ENCODE measurements at regions not wholly inside any gene's neighbourhood (a gene's known extent, or its start where the extent isn't known, plus 50 kb on each side); places are given as distances from the start of the nearest gene placed in this dataset.

GRCh38 chr9:108180541-108180940 is 675.2 kb downstream of the ACTL7B start:
- TF ChIP-seq, protein P1, sequence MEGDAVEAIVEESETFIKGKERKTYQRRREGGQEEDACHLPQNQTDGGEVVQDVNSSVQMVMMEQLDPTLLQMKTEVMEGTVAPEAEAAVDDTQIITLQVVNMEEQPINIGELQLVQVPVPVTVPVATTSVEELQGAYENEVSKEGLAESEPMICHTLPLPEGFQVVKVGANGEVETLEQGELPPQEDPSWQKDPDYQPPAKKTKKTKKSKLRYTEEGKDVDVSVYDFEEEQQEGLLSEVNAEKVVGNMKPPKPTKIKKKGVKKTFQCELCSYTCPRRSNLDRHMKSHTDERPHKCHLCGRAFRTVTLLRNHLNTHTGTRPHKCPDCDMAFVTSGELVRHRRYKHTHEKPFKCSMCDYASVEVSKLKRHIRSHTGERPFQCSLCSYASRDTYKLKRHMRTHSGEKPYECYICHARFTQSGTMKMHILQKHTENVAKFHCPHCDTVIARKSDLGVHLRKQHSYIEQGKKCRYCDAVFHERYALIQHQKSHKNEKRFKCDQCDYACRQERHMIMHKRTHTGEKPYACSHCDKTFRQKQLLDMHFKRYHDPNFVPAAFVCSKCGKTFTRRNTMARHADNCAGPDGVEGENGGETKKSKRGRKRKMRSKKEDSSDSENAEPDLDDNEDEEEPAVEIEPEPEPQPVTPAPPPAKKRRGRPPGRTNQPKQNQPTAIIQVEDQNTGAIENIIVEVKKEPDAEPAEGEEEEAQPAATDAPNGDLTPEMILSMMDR (IDR thresholded peaks at IDR 0.05): no peak
- WGBS (ENCODE audit: insufficient coverage): no CpG with 5 or more reads among the region's 1 CpG

GRCh38 chr9:108178318-108178717 is 677.5 kb downstream of the ACTL7B start:
- WGBS (ENCODE audit: insufficient coverage): no CpG with 5 or more reads among the region's 4 CpGs
- Histone ChIP-seq H4K20me1 (ENCODE audit: insufficient read depth, low read length) (no peaks in the 10 kb centered on the region), H3K27me3 (ENCODE audit: control insufficient read depth in 2 of 2, insufficient read depth in 2 of 2, low read length in 2 of 2) (no peaks in the 10 kb centered on the region), H3K27ac (ENCODE audit: low read depth in 1 of 2, low read length in 2 of 2) (no peak overlapping the region), H2AFZ (ENCODE audit: insufficient read depth, low read depth, low read length, poor library complexity, severe bottlenecking) (no peak overlapping the region), H3K36me3 (replicated peaks in 1 of 2; ENCODE audit: control insufficient read depth in 1 of 2, insufficient read depth in 2 of 2, low read length in 2 of 2) (no peaks in the 10 kb centered on the region), H3K9me3 (replicated peaks in 1 of 2; ENCODE audit: control insufficient read depth in 1 of 2, insufficient read depth in 1 of 2, low read length in 2 of 2) (peaks cover 0 to 3% of the 10 kb centered on the region in 2 donors), H3K4me1 (ENCODE audit: control insufficient read depth in 1 of 2, insufficient read depth in 2 of 2, low read length in 2 of 2) (peaks cover 17 to 27% of the 10 kb centered on the region in 2 donors), H3K9ac (ENCODE audit: insufficient read depth, low read length, poor library complexity, severe bottlenecking) (no peak overlapping the region), H3K4me2 (replicated peaks; ENCODE audit: extremely low read depth, low read length, poor library complexity, severe bottlenecking) (no peak overlapping the region), H3K79me2 (ENCODE audit: insufficient read depth, low read length) (no peaks in the 10 kb centered on the region), H3K4me3 (replicated peaks in 1 of 3; ENCODE audit: low read depth in 2 of 3, low read length in 3 of 3) (no peak overlapping the region)
- no peak for DNase-seq
- peaks cover 0 to 3% (median under 1%) of the 10 kb centered on the region in 3 donors for H3K27me3 Mint-ChIP-seq (ENCODE audit: low read depth in 3 of 3)
- intact Hi-C loops (cut with micrococcal nuclease): no loop called here
- H3K36me3 Mint-ChIP-seq: no peaks in the 10 kb centered on the region
- H3K4me3 Mint-ChIP-seq: no peak overlapping the region
- H3K27ac Mint-ChIP-seq: no peak overlapping the region
- H3K4me1 Mint-ChIP-seq: peaks cover 32% of the 10 kb centered on the region
- peaks cover 0 to 11% (median 9%) of the 10 kb centered on the region in 7 donors for H3K9me3 Mint-ChIP-seq
- TF ChIP-seq, protein P1 (IDR thresholded peaks at IDR 0.05): no peak

More at GRCh38 chr9:108180541-108180940, 675.2 kb downstream of the ACTL7B start:
- H3K36me3 Mint-ChIP-seq: no peaks in the 10 kb centered on the region
- Histone ChIP-seq H3K27me3 (ENCODE audit: control insufficient read depth in 2 of 2, insufficient read depth in 2 of 2, low read length in 2 of 2) (no peaks in the 10 kb centered on the region), H3K27ac (ENCODE audit: low read depth in 1 of 2, low read length in 2 of 2) (no peak overlapping the region), H3K4me2 (replicated peaks; ENCODE audit: extremely low read depth, low read length, poor library complexity, severe bottlenecking) (no peak overlapping the region), H2AFZ (ENCODE audit: insufficient read depth, low read depth, low read length, poor library complexity, severe bottlenecking) (no peak overlapping the region), H3K9me3 (replicated peaks in 1 of 2; ENCODE audit: control insufficient read depth in 1 of 2, insufficient read depth in 1 of 2, low read length in 2 of 2) (peaks cover 0 to 3% of the 10 kb centered on the region in 2 donors), H3K4me1 (ENCODE audit: control insufficient read depth in 1 of 2, insufficient read depth in 2 of 2, low read length in 2 of 2) (peaks cover 22 to 43% of the 10 kb centered on the region in 2 donors), H3K36me3 (replicated peaks in 1 of 2; ENCODE audit: control insufficient read depth in 1 of 2, insufficient read depth in 2 of 2, low read length in 2 of 2) (no peaks in the 10 kb centered on the region), H3K79me2 (ENCODE audit: insufficient read depth, low read length) (no peaks in the 10 kb centered on the region), H4K20me1 (ENCODE audit: insufficient read depth, low read length) (no peaks in the 10 kb centered on the region), H3K4me3 (replicated peaks in 1 of 3; ENCODE audit: low read depth in 2 of 3, low read length in 3 of 3) (no peak overlapping the region), H3K9ac (ENCODE audit: insufficient read depth, low read length, poor library complexity, severe bottlenecking) (no peak overlapping the region)
- H3K4me3 Mint-ChIP-seq: no peak overlapping the region
- intact Hi-C loops (cut with micrococcal nuclease): no loop called here
- peaks cover 42% of the 10 kb centered on the region for H3K4me1 Mint-ChIP-seq
- DNase-seq: no peak
- no peak overlapping the region for H3K27ac Mint-ChIP-seq
- H3K9me3 Mint-ChIP-seq: peaks cover 0 to 10% (median 8%) of the 10 kb centered on the region in 7 donors
- H3K27me3 Mint-ChIP-seq (ENCODE audit: low read depth in 3 of 3): peaks cover 1 to 3% (median 1%) of the 10 kb centered on the region in 3 donors

All from CD14-positive monocyte (primary cell).